ENCODE measurements at regions not wholly inside any gene's neighbourhood (a gene's known extent, or its start where the extent isn't known, plus 50 kb on each side); places are given as distances from the start of the nearest gene placed in this dataset.

- Histone ChIP-seq H3K36me3 (no peaks in the 10 kb centered on the region), H3K4me1 (no peaks in the 10 kb centered on the region), H3K27ac (no peak overlapping the region), H3K4me3 (no peak overlapping the region), H3K9me3 (replicated peaks) (no peaks in the 10 kb centered on the region), H3K27me3 (no peaks in the 10 kb centered on the region)
- no peak for DNase-seq
Measured at GRCh38 chr11:95499516-95500135, 268.6 kb upstream of the SESN3 start.

GRCh38 chr11:95498722-95499425 lies 267.9 kb upstream of the SESN3 start:
- no peaks in the 10 kb centered on the region for H3K36me3 ChIP-seq
- no peak overlapping the region for H3K27ac ChIP-seq
- no peak overlapping the region for H3K4me3 ChIP-seq
- no peaks in the 10 kb centered on the region for H3K4me1 ChIP-seq
- no peaks in the 10 kb centered on the region for H3K9me3 ChIP-seq (replicated peaks)
- no peaks in the 10 kb centered on the region for H3K27me3 ChIP-seq
- no peak for DNase-seq

- Histone ChIP-seq H3K4me1 (no peaks in the 10 kb centered on the region), H3K36me3 (no peaks in the 10 kb centered on the region), H3K9me3 (replicated peaks) (no peaks in the 10 kb centered on the region), H3K27me3 (no peaks in the 10 kb centered on the region), H3K27ac (no peak overlapping the region), H3K4me3 (no peak overlapping the region)
- no peak for DNase-seq
Measured at GRCh38 chr11:95496901-95497300, 265.9 kb upstream of the SESN3 start.

GRCh38 chr11:95495706-95496105 lies 264.7 kb upstream of the SESN3 start:
- no peak overlapping the region for H3K27ac ChIP-seq

GRCh38 chr11:95494856-95495255 lies 263.9 kb upstream of the SESN3 start:
- no peaks in the 10 kb centered on the region for H3K4me1 ChIP-seq
- DNase-seq = no peak
- H3K27ac ChIP-seq = no peak overlapping the region
- H3K4me3 ChIP-seq = no peak overlapping the region
- H3K36me3 ChIP-seq = no peaks in the 10 kb centered on the region
- H3K27me3 ChIP-seq = no peaks in the 10 kb centered on the region
- H3K9me3 ChIP-seq (replicated peaks) = no peaks in the 10 kb centered on the region

More at GRCh38 chr11:95495706-95496105, 264.7 kb upstream of the SESN3 start:
- no peak for DNase-seq
- no peaks in the 10 kb centered on the region for H3K4me1 ChIP-seq
- H3K27me3 ChIP-seq = no peaks in the 10 kb centered on the region
- no peak overlapping the region for H3K4me3 ChIP-seq
- H3K9me3 ChIP-seq (replicated peaks) = no peaks in the 10 kb centered on the region
- H3K36me3 ChIP-seq = no peaks in the 10 kb centered on the region

- DNase-seq = no peak
- Histone ChIP-seq H3K4me3 (no peak overlapping the region), H3K36me3 (no peaks in the 10 kb centered on the region), H3K4me1 (no peaks in the 10 kb centered on the region), H3K27me3 (no peaks in the 10 kb centered on the region), H3K27ac (no peak overlapping the region), H3K9me3 (replicated peaks) (no peaks in the 10 kb centered on the region)
Measured at GRCh38 chr11:95494167-95494566, 263.2 kb upstream of the SESN3 start.

GRCh38 chr11:95490625-95491024 lies 259.6 kb upstream of the SESN3 start:
- Histone ChIP-seq H3K36me3 (no peaks in the 10 kb centered on the region), H3K9me3 (replicated peaks) (no peaks in the 10 kb centered on the region), H3K27ac (no peak overlapping the region), H3K4me3 (no peak overlapping the region), H3K4me1 (no peaks in the 10 kb centered on the region), H3K27me3 (no peaks in the 10 kb centered on the region)
- no peak for DNase-seq

GRCh38 chr11:95487938-95488337 lies 256.9 kb upstream of the SESN3 start:
- H3K27me3 ChIP-seq = no peaks in the 10 kb centered on the region
- no peak for DNase-seq
- H3K4me3 ChIP-seq = no peak overlapping the region
- no peaks in the 10 kb centered on the region for H3K9me3 ChIP-seq (replicated peaks)
- H3K27ac ChIP-seq = no peak overlapping the region
- no peaks in the 10 kb centered on the region for H3K36me3 ChIP-seq
- no peaks in the 10 kb centered on the region for H3K4me1 ChIP-seq

- no peaks in the 10 kb centered on the region for H3K4me1 ChIP-seq
- H3K4me3 ChIP-seq = no peak overlapping the region
- no peaks in the 10 kb centered on the region for H3K36me3 ChIP-seq
- no peak for DNase-seq
- H3K27ac ChIP-seq = no peak overlapping the region
- no peaks in the 10 kb centered on the region for H3K9me3 ChIP-seq (replicated peaks)
- no peaks in the 10 kb centered on the region for H3K27me3 ChIP-seq
Measured at GRCh38 chr11:95487391-95487790, 256.4 kb upstream of the SESN3 start.

- Histone ChIP-seq H3K27me3 (no peaks in the 10 kb centered on the region), H3K4me1 (no peaks in the 10 kb centered on the region), H3K27ac (no peak overlapping the region), H3K36me3 (no peaks in the 10 kb centered on the region), H3K9me3 (replicated peaks) (no peaks in the 10 kb centered on the region), H3K4me3 (no peak overlapping the region)
- no peak for DNase-seq
Measured at GRCh38 chr11:95486979-95487378, 256.0 kb upstream of the SESN3 start.

- Histone ChIP-seq H3K9me3 (replicated peaks) (no peaks in the 10 kb centered on the region), H3K36me3 (no peaks in the 10 kb centered on the region), H3K4me1 (no peaks in the 10 kb centered on the region), H3K27me3 (no peaks in the 10 kb centered on the region), H3K4me3 (no peak overlapping the region), H3K27ac (no peak overlapping the region)
- no peak for DNase-seq
Measured at GRCh38 chr11:95486466-95486865, 255.5 kb upstream of the SESN3 start.

GRCh38 chr11:95485115-95485900 lies 254.3 kb upstream of the SESN3 start:
- no peak overlapping the region for H3K27ac ChIP-seq
- no peak overlapping the region for H3K4me3 ChIP-seq
- no peak for DNase-seq
- no peaks in the 10 kb centered on the region for H3K4me1 ChIP-seq
- no peaks in the 10 kb centered on the region for H3K9me3 ChIP-seq (replicated peaks)
- no peaks in the 10 kb centered on the region for H3K27me3 ChIP-seq
- H3K36me3 ChIP-seq = no peaks in the 10 kb centered on the region

- H3K4me3 ChIP-seq = no peak overlapping the region
- no peak for DNase-seq
- H3K4me1 ChIP-seq = no peaks in the 10 kb centered on the region
- H3K27me3 ChIP-seq = no peaks in the 10 kb centered on the region
- no peak overlapping the region for H3K27ac ChIP-seq
- no peaks in the 10 kb centered on the region for H3K9me3 ChIP-seq (replicated peaks)
- no peaks in the 10 kb centered on the region for H3K36me3 ChIP-seq
Measured at GRCh38 chr11:95483339-95483738, 252.3 kb upstream of the SESN3 start.

GRCh38 chr11:95478003-95478402 lies 247.0 kb upstream of the SESN3 start:
- no peaks in the 10 kb centered on the region for H3K27me3 ChIP-seq
- H3K4me1 ChIP-seq = no peaks in the 10 kb centered on the region
- H3K9me3 ChIP-seq (replicated peaks) = no peaks in the 10 kb centered on the region
- DNase-seq = no peak
- H3K4me3 ChIP-seq = no peak overlapping the region
- no peaks in the 10 kb centered on the region for H3K36me3 ChIP-seq
- H3K27ac ChIP-seq = no peak overlapping the region

GRCh38 chr11:95469258-95469657 lies 238.3 kb upstream of the SESN3 start:
- no peaks in the 10 kb centered on the region for H3K27me3 ChIP-seq
- DNase-seq = no peak
- no peak overlapping the region for H3K27ac ChIP-seq
- H3K36me3 ChIP-seq = no peaks in the 10 kb centered on the region
- H3K4me3 ChIP-seq = no peak overlapping the region
- no peaks in the 10 kb centered on the region for H3K9me3 ChIP-seq (replicated peaks)
- no peaks in the 10 kb centered on the region for H3K4me1 ChIP-seq
